Left lung (tissue), 4 donors: ENCODE measurements at regions not wholly inside any gene's neighbourhood (a gene's known extent, or its start where the extent isn't known, plus 50 kb on each side); places are given as distances from the start of the nearest gene placed in this dataset.

Experiments used
- ATAC-seq: fragments of 200-7000 bp; cut with Tn5 transposase; one replicate; pipeline ENCODE4 v1.9.1; 2020; ENCODE audit warnings: moderate library complexity
- DNase-seq, 4 donors: peaks; one replicate each; pipeline ENCODE4 v3.0.0-alpha.2; 2013 to 2020
- H3K27ac ChIP-seq, 2 donors: fragments of 200-600 bp; sonication (generic) in 1 of 2; one replicate each; pipeline versions ENCODE4 v1.5.0 to v1.8.0; 2020 to 2021
- H3K27me3 ChIP-seq, 2 donors: fragments of 200-600 bp; sonication (generic) in 1 of 2; one replicate each; pipeline versions ENCODE4 v1.5.0 to v1.8.0; 2020 to 2021
- H3K36me3 ChIP-seq, 2 donors: fragments of 200-600 bp; sonication (generic) in 1 of 2; one replicate each; pipeline versions ENCODE4 v1.5.0 to v1.8.0; 2020 to 2021
- H3K4me1 ChIP-seq, 2 donors: fragments of 200-600 bp; one replicate each; pipeline ENCODE4 v1.8.0; 2021
- H3K4me3 ChIP-seq, 2 donors: fragments of 200-600 bp; sonication (generic) in 1 of 2; one replicate each; pipeline versions ENCODE4 v1.5.0 to v1.8.0; 2020 to 2021; ENCODE audit warnings: mild to moderate bottlenecking in 1 of 2
- H3K9me3 ChIP-seq, 2 donors: fragments of 200-600 bp; sonication (generic) in 1 of 2; one replicate each; pipeline versions ENCODE4 v1.5.0 to v1.8.0; 2020 to 2021
- CTCF ChIP-seq, 2 donors: fragments of 200-600 bp; sonication (generic) in 1 of 2; IDR thresholded peaks; one replicate each; pipeline versions ENCODE4 v1.5.0 to v1.8.0; 2021; ENCODE audit warnings: antibody characterized with exemption in 2 of 2
- intact Hi-C, 2 donors: fragments of 100-400 bp; cut with DNase I; formaldehyde crosslinking; loops; one replicate each; pipeline versions ENCODE4 v1.11.2 to v1.14.2; 2022
- donor health status: DM: no; HTN: yes; CAD: no.
- donor health status: DM: no; HTN: no; CAD: no.

- Histone ChIP-seq H3K27ac (no peak overlapping the region), H3K36me3 (no peaks in the 10 kb centered on the region), H3K4me1 (no peaks in the 10 kb centered on the region), H3K9me3 (no peaks in the 10 kb centered on the region), H3K27me3 (no peaks in the 10 kb centered on the region), H3K4me3 (no peak overlapping the region)
- TF ChIP-seq CTCF (IDR thresholded peaks at IDR 0.05): no peak
- intact Hi-C loops: no loop called here
- ATAC-seq (no peak), DNase-seq (no peak)
These were observed 149.1 kb downstream of the NXNL2 start for GRCh38 chr9:88684046-88684445.

- DNase-seq (no peak), ATAC-seq (no peak)
- Histone ChIP-seq H3K27ac (no peak overlapping the region), H3K9me3 (no peaks in the 10 kb centered on the region), H3K4me3 (no peak overlapping the region), H3K27me3 (no peaks in the 10 kb centered on the region), H3K4me1 (no peaks in the 10 kb centered on the region), H3K36me3 (no peaks in the 10 kb centered on the region)
- no peak for TF ChIP-seq CTCF (IDR thresholded peaks at IDR 0.05)
- intact Hi-C loops: no loop called here
These were observed 149.9 kb downstream of the NXNL2 start for GRCh38 chr9:88684845-88685244.

GRCh38 chr9:88685966-88686365 is 151.0 kb downstream of the NXNL2 start:
- Histone ChIP-seq H3K27me3 (no peaks in the 10 kb centered on the region), H3K9me3 (no peaks in the 10 kb centered on the region), H3K4me3 (no peak overlapping the region), H3K36me3 (no peaks in the 10 kb centered on the region), H3K27ac (no peak overlapping the region), H3K4me1 (no peaks in the 10 kb centered on the region)
- DNase-seq: no peak
- TF ChIP-seq CTCF (IDR thresholded peaks at IDR 0.05): no peak
- ATAC-seq: no peak
- intact Hi-C loops: no loop called here

GRCh38 chr9:88689509-88690298 is 154.7 kb downstream of the NXNL2 start:
- no peaks in the 10 kb centered on the region for H3K36me3 ChIP-seq
- H3K27ac ChIP-seq: no peak overlapping the region
- ATAC-seq: peak; percentile 73
- intact Hi-C loops: no loop called here
- H3K4me3 ChIP-seq: no peak overlapping the region
- no peaks in the 10 kb centered on the region for H3K4me1 ChIP-seq
- H3K27me3 ChIP-seq: no peaks in the 10 kb centered on the region
- no peak for TF ChIP-seq CTCF (IDR thresholded peaks at IDR 0.05)
- H3K9me3 ChIP-seq: peaks cover 0 to 3% of the 10 kb centered on the region in 2 donors
- DNase-seq: no peak

- H3K36me3 ChIP-seq: no peaks in the 10 kb centered on the region
- no peaks in the 10 kb centered on the region for H3K27me3 ChIP-seq
- no peaks in the 10 kb centered on the region for H3K4me1 ChIP-seq
- TF ChIP-seq CTCF (IDR thresholded peaks at IDR 0.05): no peak
- ATAC-seq (no peak), DNase-seq (no peak)
- intact Hi-C loops: no loop called here
- H3K9me3 ChIP-seq: peaks cover 0 to 3% of the 10 kb centered on the region in 2 donors
- no peak overlapping the region for H3K27ac ChIP-seq
- H3K4me3 ChIP-seq: no peak overlapping the region
These were observed 155.7 kb downstream of the NXNL2 start for GRCh38 chr9:88690628-88691027.
